GM18520 (cell line): ENCODE measurements at regions not wholly inside any gene's neighbourhood (a gene's known extent, or its start where the extent isn't known, plus 50 kb on each side); places are given as distances from the start of the nearest gene placed in this dataset.
"Not testable (repeated sequence)": the region's sequence is repeated elsewhere in the genome, so short reads cannot be mapped to it uniquely, and the experiment has no call there.

Experiments
- ATAC-seq: cut with Tn5 transposase; IDR thresholded peaks from one replicate; pipeline ENCODE4 v1.9.1; 2021; ENCODE audit not compliant: unreplicated experiment

DNA sequence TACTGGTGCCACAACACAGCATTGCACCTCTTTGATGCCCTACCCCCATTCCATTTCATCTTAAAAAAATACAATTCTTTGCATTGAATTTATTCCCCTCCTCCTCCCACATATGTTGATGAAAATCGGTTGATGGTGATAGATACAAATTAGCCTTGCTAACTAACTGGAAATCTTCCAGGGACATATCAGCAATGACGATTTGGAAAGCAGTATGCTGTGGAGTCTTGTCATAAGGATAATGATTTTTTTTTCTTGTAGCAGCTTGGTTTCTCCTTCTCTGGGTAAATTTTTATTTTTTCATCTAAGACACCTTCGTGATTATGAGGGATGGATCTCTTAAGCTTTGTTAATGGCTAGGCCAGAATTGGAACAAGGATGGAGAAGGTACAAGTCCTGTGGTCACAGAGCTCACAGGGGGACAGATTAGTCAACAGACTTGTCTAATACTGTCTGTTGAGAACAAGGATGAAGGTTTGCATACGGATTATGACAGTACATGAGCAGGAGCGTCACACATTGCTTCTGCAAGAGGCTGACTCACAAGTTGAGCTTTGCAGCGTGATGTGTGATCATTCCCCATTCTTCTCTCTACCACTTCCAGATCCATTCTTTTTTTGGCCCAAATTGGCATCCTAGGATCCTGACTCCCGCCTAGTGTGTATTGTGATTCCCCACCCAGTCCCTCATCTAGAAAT is 233.1 kb upstream of the FERMT1 start:
- no peak for ATAC-seq

DNA sequence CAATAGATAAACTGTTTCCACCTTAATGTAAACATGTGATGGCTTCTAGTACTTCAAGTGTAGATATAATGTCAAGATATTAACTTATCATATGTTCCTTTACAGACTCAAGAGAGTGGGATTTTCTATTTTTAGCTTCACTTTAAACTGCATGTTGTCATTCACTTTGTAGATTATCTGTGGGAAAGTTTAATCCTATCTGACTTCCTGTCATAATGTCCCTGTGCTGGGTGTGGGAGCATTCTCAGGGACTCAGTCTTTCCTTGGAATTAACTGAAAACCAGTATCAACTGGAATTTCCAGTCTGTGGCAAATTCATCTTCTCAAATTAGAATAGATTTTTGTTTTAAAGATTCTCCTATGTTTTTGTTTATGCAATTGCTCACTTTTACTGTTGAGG is 226.1 kb upstream of the FERMT1 start:
- ATAC-seq, result no peak

DNA sequence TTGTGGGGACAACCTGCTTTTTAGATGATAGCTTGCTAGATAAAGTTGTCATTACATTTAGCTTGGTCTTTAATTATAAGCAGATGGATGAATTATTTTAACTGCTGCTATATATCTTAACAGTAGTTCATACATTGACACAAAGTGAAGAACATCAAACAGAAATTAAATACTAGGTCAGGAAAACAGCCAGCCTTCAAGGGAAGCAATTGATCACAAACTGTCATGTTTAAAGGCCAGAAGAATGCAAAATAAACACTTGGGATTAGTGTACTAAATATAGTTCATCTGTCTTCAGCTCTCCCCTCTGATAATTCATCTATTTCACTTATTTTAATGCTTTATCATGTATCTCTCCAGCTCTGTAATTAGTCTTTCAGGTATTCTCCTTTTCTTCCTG is 225.1 kb upstream of the FERMT1 start:
- no peak for ATAC-seq

DNA sequence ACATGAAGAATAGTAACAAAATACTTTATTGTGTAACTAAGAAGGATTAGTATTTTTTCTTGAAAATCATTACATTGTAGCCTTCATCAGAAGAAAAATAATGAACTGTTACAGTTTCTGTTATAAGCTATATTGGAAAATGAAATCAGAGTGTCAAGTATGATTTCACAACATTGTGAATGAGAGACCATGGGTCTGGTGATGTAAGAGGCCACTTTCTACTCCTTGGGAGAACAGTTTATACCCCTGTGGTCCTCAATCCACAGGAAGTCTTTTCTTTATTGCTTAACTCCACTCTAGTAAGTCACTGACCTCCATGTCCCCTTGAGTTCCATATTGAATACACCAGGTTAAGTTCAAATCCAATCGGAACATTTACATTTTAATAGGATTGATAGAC is 218.7 kb upstream of the FERMT1 start:
- ATAC-seq, result no peak

DNA sequence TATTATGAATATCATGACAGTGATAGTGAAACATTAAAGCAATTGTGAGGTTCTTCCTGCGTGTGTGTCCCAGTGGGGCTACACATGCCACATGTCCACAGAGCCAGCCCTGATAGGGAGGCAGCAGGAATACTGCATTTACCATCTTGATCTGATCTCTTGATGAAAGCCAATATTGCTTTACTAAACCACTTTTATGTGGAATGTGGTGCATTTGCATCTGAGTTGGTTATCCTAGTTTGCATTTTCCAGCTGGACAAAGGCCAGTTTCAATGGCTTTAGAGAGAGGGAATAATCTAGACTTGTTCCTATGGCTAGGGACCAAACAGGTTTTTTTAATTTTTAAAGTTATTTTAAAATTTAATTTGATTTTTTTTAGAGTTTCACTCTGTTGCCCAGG is 216.3 kb upstream of the FERMT1 start:
- no peak for ATAC-seq

DNA sequence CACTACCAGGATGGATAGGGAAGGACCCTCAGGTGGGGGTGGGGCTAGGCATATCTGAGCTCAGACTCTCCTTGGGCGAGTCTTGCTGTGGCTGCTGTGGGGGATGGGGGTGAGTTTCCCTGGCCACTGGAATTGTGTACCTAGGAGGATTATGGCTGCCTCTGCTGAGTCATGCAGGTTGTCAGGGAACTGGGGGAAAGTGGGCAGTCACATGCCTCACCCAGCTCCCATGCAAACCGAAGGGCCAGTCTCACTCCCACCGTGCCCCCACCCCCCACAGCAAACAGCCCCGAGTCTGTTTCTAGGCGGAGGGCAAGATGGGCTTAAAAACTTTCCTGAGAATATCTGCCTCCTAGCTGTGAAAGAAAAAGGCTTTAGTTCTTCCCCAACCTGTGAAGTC is 210.3 kb upstream of the FERMT1 start:
- ATAC-seq, result no peak

DNA sequence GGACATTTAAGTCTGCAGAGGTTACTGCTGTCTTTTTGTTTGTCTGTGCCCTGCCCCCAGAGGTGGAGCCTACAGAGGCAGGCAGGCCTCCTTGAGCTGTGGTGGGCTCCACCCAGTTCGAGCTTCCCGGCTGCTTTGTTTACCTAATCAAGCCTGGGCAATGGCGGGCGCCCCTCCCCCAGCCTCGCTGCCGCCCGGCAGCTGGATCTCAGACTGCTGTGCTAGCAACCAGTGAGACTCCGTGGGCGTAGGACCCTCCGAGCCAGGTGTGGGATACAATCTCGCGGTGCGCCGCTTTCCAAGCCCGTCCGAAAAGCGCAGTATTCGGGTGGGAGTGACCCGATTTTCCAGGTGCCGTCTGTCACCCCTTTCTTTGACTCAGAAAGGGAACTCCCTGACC is 198.4 kb upstream of the FERMT1 start:
- not testable (repeated sequence) for ATAC-seq

DNA sequence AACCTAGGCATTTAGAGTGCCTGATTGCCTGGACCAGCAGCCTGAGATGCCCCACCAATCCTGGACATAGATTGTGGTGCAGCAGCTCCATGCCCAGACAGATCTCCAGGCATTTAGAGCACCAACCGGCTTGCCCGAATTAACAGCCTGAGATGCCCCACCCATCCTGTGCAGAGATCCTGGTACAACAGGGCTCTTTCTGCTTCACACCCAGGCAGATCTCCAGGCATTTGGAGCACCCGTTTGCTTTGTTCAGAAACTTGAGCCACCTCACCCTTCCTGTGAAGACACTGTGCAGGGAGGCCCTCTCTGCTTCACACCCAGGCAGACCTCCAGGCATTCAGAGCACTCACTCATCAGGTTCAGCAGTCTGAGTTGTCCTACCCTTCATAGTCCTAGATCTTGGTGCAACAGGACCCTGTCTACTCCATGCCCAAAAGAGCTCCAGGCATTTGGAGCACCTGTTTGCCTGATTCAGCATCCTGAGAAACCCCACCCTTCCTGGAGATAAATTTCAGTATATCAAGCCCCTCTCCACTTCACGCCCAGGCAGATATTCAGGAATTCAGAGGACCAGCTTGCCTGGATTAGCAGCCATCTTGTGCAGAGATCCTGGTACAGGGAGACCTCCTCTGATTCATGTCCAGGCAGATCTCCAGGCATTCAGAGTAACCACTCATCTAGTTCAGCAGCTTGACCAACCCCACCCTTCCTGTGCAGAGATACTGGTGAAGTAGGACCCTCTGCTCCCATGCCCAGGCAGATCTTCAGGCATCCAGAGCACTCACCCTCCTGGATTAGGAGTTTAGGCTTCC is 189.2 kb upstream of the FERMT1 start:
- no peak for ATAC-seq

DNA sequence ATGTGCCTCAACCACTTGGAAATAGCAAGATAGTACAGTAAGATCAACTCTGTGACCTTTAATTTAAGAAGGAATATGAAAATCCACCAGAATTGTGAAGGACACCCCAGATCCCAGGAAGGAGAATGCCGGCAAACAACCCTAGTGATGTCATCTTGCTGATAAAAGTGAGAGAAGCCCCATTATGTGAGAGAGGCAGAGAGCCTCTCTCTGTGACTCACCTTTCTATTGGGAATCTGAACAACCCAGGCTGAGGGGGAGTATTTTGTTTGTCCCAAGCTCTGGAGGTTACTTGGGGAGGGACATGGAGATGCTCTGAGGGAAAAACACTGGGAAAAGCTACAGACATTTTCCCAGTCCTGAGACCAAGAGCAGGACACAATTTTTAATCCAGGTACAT is 188.3 kb upstream of the FERMT1 start:
- no peak for ATAC-seq

DNA sequence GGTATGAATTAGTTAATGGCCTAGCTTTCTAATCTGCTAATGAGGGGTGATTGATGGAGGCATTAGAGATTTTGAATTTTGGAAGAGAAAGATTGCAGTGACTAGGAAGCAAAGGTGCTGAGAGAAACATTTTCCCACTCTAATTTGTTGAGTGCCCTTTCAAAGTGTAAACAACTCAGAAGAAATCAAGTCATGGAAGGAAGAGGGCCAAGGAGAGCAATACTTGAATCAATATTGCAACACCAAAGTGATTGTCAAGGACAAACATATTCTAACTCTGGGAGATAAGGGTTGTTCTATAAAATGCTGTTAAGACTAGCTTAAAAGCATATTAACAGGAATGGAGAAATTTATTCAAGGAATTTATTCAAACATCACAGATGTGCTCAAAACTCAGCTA is 182.7 kb upstream of the FERMT1 start:
- ATAC-seq, result no peak

DNA sequence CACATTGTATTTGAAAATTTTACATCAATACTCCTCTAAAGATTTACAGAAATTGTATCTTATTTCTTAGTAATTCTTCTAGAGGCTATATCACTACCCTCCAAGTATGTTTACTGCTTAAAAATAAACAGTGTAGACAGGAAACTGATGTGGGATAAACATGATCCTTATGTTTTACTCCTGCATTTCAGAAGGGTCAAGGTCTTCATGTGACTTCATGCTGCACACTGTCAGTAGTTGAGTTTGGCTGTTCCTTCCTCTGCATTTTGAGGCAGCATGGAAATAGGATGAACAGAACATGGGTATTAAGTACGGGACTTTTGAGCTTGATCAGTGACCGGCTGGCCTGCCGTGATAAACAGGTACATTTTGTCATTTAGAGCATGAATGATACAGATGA is 179.2 kb upstream of the FERMT1 start:
- no peak for ATAC-seq

DNA sequence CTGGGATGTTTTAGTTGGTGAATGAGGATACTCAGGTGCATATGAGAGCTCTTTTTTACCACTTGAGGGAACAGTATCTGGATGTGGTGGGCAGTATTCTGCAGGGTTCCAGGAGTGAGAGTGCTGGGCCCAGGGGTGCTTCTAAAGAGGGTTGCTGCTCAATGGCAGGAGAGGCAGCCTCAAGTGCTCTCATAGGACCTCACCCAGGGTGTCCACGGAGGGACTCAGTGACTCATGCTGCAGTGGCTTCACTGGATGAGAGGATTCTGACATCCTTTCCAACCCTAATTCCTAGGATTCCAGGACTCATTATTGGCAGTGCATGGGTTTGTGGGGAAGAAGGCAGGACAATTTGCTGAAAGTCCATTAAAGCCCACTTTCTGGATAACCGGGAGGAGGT is 176.6 kb upstream of the FERMT1 start:
- ATAC-seq, result no peak

DNA sequence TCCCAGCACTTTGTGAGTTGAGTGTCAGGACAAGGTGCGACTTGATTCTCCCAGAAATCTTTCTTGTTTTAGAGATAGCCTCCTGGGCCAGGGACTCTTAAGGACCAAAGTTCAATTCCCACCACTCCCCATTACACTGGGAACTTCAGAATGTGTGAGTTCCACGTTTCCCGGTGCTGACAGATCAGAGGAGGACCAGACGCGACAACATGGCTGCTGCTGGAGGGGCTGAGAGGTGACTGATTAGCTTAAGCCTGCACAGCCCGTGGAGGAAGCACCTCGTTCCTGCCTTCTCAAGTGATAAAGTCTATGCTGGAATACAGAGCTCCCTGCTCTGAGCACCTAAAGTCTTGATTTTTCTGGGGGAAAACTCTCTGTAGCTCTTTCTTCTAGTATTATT is 175.2 kb upstream of the FERMT1 start:
- ATAC-seq, result no peak

DNA sequence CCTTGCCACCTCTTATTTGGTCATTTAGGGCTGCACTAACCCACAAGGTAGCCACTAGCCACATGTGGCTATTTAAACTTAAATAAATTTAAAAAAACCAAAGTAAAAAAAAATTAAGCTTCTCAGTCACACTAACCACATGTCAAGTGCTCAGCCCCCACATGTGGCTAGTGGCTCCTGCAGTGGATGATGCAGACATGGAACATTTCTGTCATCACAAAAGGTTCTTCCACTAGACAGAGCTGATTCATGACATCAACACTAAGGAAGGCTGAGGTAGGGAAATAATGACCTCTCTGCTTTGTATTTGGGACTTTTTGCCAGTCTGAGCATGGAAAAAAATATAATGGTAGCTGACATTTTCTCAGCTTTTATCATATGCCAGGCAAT is 173.0 kb upstream of the FERMT1 start:
- no peak for ATAC-seq

DNA sequence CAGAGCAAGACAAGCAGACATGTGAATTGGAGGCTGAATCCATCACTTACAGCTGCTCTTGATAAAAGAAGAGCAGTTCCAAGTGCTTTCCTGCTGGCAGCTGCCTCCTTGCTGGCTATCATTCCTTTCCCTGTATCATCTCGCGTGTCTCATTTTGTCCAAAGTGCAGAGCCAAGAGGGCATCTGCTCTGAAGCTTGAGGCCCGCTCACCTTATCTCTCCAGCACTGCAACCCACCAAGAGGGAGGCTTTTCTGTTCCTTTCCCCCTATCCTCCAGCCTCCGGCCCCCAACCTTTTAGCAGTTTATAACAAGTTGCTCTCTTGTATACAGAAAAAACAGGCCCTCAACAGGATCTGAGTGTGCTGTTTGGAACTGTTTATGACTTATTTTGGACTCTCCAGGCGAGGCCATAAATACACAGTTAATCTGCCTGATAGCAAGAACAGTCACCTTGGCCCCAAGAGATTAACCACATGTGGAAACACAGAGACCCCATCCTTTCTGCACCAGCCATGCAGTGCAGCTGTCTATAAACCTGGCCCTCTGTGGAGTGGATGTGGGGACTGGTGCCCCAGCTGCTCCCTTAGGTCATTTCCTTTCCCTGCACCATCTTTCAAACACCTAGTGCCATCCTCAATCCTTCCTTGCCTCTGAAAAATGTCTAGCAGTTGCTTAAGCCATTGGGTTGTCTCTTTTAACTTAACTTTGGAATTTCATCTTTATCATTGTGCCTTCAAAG is 172.5 kb upstream of the FERMT1 start:
- no peak for ATAC-seq

DNA sequence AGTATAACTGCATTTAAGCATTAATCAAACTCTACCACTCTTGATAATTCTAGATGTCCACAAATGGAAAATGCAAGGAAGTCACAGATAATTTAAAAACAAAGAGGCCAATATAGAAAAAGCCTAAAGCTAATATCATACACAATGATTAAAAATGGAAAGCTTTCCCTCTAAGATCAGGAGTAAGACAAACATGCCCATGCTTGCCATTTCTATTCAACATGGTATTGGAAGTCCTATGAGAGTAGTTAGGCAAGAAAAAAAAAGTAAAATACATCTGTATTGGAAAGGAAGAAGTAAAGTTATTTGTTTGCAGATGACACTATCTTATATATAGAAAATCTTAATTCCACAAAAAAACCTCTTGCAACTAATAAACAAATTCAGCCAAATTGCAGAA is 164.6 kb upstream of the FERMT1 start:
- ATAC-seq, result no peak

DNA sequence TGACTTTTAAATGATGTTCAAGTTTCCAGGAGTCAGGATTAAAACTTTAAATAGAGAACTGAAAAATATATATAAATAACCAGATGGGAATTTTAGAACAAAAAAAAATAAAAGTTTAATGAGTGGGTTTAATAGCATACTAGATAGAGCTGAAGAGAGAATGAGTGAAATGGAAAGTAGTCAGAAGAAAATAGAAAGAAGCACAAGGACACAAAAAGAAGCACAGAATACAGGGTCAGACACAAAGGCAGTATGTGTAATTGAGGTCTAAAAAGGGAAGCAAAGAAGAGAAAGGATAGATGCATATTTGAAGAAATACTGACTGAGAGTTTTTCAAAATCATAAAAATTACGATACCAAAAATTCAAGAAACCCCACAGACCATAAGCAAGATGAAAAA is 159.8 kb upstream of the FERMT1 start:
- no peak for ATAC-seq

DNA sequence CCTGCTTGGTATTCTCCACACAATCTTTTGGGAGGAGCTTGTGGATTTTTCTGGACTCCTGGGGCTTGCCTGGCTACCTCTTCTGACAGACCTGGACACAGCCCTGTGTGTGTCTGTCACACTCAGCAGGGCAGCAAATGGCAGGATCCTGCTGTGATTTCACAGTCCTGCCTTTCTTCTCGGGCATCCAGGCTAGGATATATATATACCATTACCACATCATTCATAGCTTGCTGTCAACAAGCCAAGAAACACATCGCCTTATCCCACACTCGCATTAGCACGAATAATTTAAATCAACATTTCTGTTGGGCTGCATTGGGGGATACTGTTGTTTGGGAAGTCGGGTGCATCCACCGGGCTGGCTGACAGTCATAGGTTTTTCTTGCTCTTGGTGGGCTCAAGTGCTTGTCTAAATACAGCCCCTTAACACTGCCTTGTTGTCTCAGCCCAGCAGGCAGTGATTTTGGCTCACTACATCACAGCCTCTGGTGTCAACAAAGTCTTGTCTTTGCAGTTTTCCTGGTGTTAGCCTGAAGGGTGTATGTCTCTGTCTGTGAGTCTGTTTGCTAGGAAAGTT is 154.9 kb upstream of the FERMT1 start:
- no peak for ATAC-seq

DNA sequence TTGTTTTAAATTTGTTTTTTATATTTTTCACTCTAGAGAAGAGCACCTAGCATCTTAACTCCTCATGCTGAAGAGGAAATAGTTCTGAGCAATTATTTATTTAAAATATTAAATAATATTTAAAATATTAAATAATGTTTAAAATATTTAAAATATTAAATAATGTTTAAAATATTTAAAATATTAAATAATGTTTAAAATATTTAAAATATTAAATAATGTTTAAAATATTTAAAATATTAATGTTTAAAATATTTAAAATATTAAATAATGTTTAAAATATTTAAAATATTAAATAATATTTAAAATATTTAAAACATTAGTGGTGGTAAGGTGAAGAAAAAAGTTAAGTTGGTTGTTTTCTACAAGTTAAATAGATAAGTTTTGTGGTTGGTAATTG is 147.6 kb upstream of the FERMT1 start:
- not testable (repeated sequence) for ATAC-seq

DNA sequence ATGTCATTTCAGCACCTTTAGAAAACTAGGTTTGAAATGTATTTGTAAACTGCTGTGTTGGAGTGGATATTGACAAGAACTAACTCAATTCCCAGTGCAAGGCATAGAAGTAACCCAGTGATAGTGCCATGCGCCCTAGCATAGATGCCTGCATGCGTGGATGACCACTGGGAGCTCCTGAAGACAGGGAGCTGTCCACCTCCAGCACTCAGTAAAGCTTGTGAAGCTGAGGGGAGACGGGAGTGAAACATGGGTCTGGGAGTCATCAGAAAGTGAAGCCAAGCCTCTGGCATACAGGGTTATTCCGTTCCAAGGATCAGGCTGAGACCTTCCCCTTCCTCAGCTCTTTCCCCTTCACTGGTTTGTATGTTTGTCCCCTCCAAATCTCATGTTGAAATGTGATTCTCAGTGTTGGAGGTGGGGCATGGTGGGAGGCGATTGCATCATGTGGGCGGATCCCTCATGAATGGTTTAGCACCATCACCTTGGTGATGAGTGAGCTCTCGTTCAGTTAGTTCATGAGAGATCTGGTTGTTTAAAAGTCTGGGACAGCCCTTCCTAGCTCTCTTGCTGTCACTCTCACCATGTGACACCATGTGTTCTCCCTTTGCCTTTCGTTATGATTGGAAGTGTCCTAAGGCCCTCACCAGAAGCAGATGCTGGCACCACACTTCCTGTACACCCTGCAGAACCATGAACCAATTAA is 146.5 kb upstream of the FERMT1 start:
- ATAC-seq, result no peak
